ENCODE measurements at regions not wholly inside any gene's neighbourhood (a gene's known extent, or its start where the extent isn't known, plus 50 kb on each side); places are given as distances from the start of the nearest gene placed in this dataset.

GRCh38 chr3:40828741-40829415 lies 304.1 kb downstream of the ZNF621 start:
- H3K27me3 ChIP-seq (ENCODE audit: insufficient read depth, low read length, poor library complexity) = no peaks in the 10 kb centered on the region
- no peak overlapping the region for H3K9ac ChIP-seq (ENCODE audit: low read depth, low read length)
- no peaks in the 10 kb centered on the region for H4K20me1 ChIP-seq (ENCODE audit: insufficient read depth, low read length)
- H3K27ac ChIP-seq (ENCODE audit: low read length) = no peak overlapping the region
- DNase-seq = no peak
- TF ChIP-seq CTCF (IDR thresholded peaks at IDR 0.05; ENCODE audit: borderline replicate concordance, extremely low read depth, low read length, poor library complexity, severe bottlenecking) = no peak
- TF ChIP-seq EZH2 (IDR thresholded peaks at IDR 0.05; ENCODE audit: borderline replicate concordance, low read depth, low read length, severe bottlenecking) = no peak
- no peaks in the 10 kb centered on the region for H3K9me3 ChIP-seq (ENCODE audit: insufficient read depth, low read length, severe bottlenecking)
- no peaks in the 10 kb centered on the region for H3K79me2 ChIP-seq (ENCODE audit: insufficient read depth, low read length)
- H3K4me2 ChIP-seq (ENCODE audit: insufficient read depth, low read length) = no peak overlapping the region
- no peaks in the 10 kb centered on the region for H3K36me3 ChIP-seq (ENCODE audit: insufficient read depth, low read length)
- H2AFZ ChIP-seq (ENCODE audit: low read depth, low read length) = no peak overlapping the region
- ATAC-seq (ENCODE audit: insufficient read depth, low read depth) = no peak
- no peaks in the 10 kb centered on the region for H3K4me1 ChIP-seq (ENCODE audit: insufficient read depth, low read length)
- H3K4me3 ChIP-seq (ENCODE audit: low read depth in 1 of 2, low read length in 2 of 2) = no peak overlapping the region

GRCh38 chr3:40829876-40830275 lies 305.1 kb downstream of the ZNF621 start:
- Histone ChIP-seq H3K79me2 (ENCODE audit: insufficient read depth, low read length) (no peaks in the 10 kb centered on the region), H3K9ac (ENCODE audit: low read depth, low read length) (no peak overlapping the region), H2AFZ (ENCODE audit: low read depth, low read length) (no peak overlapping the region), H3K4me2 (ENCODE audit: insufficient read depth, low read length) (no peak overlapping the region), H3K27ac (ENCODE audit: low read length) (no peak overlapping the region), H3K36me3 (ENCODE audit: insufficient read depth, low read length) (no peaks in the 10 kb centered on the region), H3K27me3 (ENCODE audit: insufficient read depth, low read length, poor library complexity) (no peaks in the 10 kb centered on the region), H3K4me3 (ENCODE audit: low read depth in 1 of 2, low read length in 2 of 2) (no peak overlapping the region), H3K9me3 (ENCODE audit: insufficient read depth, low read length, severe bottlenecking) (no peaks in the 10 kb centered on the region), H3K4me1 (ENCODE audit: insufficient read depth, low read length) (no peaks in the 10 kb centered on the region), H4K20me1 (ENCODE audit: insufficient read depth, low read length) (no peaks in the 10 kb centered on the region)
- no peak for ATAC-seq (ENCODE audit: insufficient read depth, low read depth)
- TF ChIP-seq CTCF (IDR thresholded peaks at IDR 0.05; ENCODE audit: borderline replicate concordance, extremely low read depth, low read length, poor library complexity, severe bottlenecking) (no peak), EZH2 (IDR thresholded peaks at IDR 0.05; ENCODE audit: borderline replicate concordance, low read depth, low read length, severe bottlenecking) (no peak)
- no peak for DNase-seq

GRCh38 chr3:40837300-40837699 lies 312.5 kb downstream of the ZNF621 start:
- Histone ChIP-seq H3K27me3 (ENCODE audit: insufficient read depth, low read length, poor library complexity) (peaks cover 3% of the 10 kb centered on the region), H3K79me2 (ENCODE audit: insufficient read depth, low read length) (no peaks in the 10 kb centered on the region), H3K27ac (ENCODE audit: low read length) (no peak overlapping the region), H2AFZ (ENCODE audit: low read depth, low read length) (no peak overlapping the region), H3K9me3 (ENCODE audit: insufficient read depth, low read length, severe bottlenecking) (no peaks in the 10 kb centered on the region), H4K20me1 (ENCODE audit: insufficient read depth, low read length) (no peaks in the 10 kb centered on the region), H3K4me1 (ENCODE audit: insufficient read depth, low read length) (no peaks in the 10 kb centered on the region), H3K4me2 (ENCODE audit: insufficient read depth, low read length) (no peak overlapping the region), H3K4me3 (ENCODE audit: low read depth in 1 of 2, low read length in 2 of 2) (no peak overlapping the region), H3K36me3 (ENCODE audit: insufficient read depth, low read length) (no peaks in the 10 kb centered on the region), H3K9ac (ENCODE audit: low read depth, low read length) (no peak overlapping the region)
- ATAC-seq (ENCODE audit: insufficient read depth, low read depth) = no peak
- TF ChIP-seq CTCF (IDR thresholded peaks at IDR 0.05; ENCODE audit: borderline replicate concordance, extremely low read depth, low read length, poor library complexity, severe bottlenecking) = no peak
- TF ChIP-seq EZH2 (IDR thresholded peaks at IDR 0.05; ENCODE audit: borderline replicate concordance, low read depth, low read length, severe bottlenecking) = no peak
- DNase-seq = no peak

All from DND-41 (cell line).